Osteoblast (primary cell): ENCODE measurements at regions not wholly inside any gene's neighbourhood (a gene's known extent, or its start where the extent isn't known, plus 50 kb on each side); places are given as distances from the start of the nearest gene placed in this dataset.

Source experiments
- DNase-seq: peaks from one replicate; pipeline ENCODE4 v3.0.0; 2011; ENCODE audit warnings: low spot score, mixed read lengths; ENCODE audit not compliant: insufficient read length; ENCODE audit errors: missing footprints
- H2AFZ ChIP-seq: 2 replicates; pipeline ENCODE4 v1.6.0; 2011; ENCODE audit warnings: mild to moderate bottlenecking, low read length
- H3K27ac ChIP-seq: 2 replicates; pipeline ENCODE4 v1.5.1; 2011; ENCODE audit warnings: mild to moderate bottlenecking, low read depth, low read length, moderate library complexity
- H3K27me3 ChIP-seq: 2 replicates; pipeline ENCODE4 v1.6.0; 2012; ENCODE audit warnings: mild to moderate bottlenecking, control low read depth, inconsistent platforms, low read length, moderate library complexity; ENCODE audit not compliant: insufficient read depth
- H3K36me3 ChIP-seq: 2 replicates; pipeline ENCODE4 v1.5.1; 2011; ENCODE audit warnings: mild to moderate bottlenecking, low read length, control low read depth, moderate library complexity; ENCODE audit not compliant: insufficient read depth
- H3K4me1 ChIP-seq: 2 replicates; pipeline ENCODE4 v1.5.1; 2011; ENCODE audit warnings: mild to moderate bottlenecking, low read length, control low read depth, moderate library complexity; ENCODE audit not compliant: insufficient read depth
- H3K4me2 ChIP-seq: 2 replicates; pipeline ENCODE4 v1.6.0; 2011; ENCODE audit warnings: mild to moderate bottlenecking, low read length; ENCODE audit not compliant: insufficient read depth
- H3K4me3 ChIP-seq: fragments of 200-600 bp; sonication (generic); 3 replicates; pipeline ENCODE4 v1.5.1; 2012; ENCODE audit warnings: mild to moderate bottlenecking, low read length, inconsistent platforms; ENCODE audit not compliant: insufficient read depth
- H3K79me2 ChIP-seq: 2 replicates; pipeline ENCODE4 v1.6.0; 2012; ENCODE audit warnings: mild to moderate bottlenecking, low read length, control low read depth, inconsistent platforms; ENCODE audit not compliant: insufficient read depth
- H3K9me3 ChIP-seq: 2 replicates; pipeline ENCODE4 v1.5.1; 2011; ENCODE audit warnings: low read depth, low read length, control low read depth
- H4K20me1 ChIP-seq: 2 replicates; pipeline ENCODE4 v1.6.0; 2012; ENCODE audit warnings: mild to moderate bottlenecking, low read length, control low read depth; ENCODE audit not compliant: insufficient read depth
- CTCF ChIP-seq: IDR thresholded peaks from 2 replicates; pipeline ENCODE4 v1.5.1; 2011; ENCODE audit warnings: mild to moderate bottlenecking, low read depth, low read length, moderate library complexity; ENCODE audit errors: extremely low read depth

GRCh38 chr4:79046016-79046592 lies 106.9 kb upstream of the PAQR3 start:
- Histone ChIP-seq H2AFZ (no peak overlapping the region), H3K36me3 (no peaks in the 10 kb centered on the region), H3K27ac (no peak overlapping the region), H4K20me1 (no peaks in the 10 kb centered on the region), H3K4me1 (no peaks in the 10 kb centered on the region), H3K4me2 (no peak overlapping the region), H3K27me3 (no peaks in the 10 kb centered on the region), H3K79me2 (no peaks in the 10 kb centered on the region), H3K9me3 (no peaks in the 10 kb centered on the region), H3K4me3 (no peak overlapping the region)
- no peak for DNase-seq
- no peak for TF ChIP-seq CTCF

- no peaks in the 10 kb centered on the region for H3K79me2 ChIP-seq
- DNase-seq = peak; percentile 37
- H3K4me3 ChIP-seq = no peak overlapping the region
- no peak overlapping the region for H3K27ac ChIP-seq
- no peaks in the 10 kb centered on the region for H3K9me3 ChIP-seq
- H2AFZ ChIP-seq = no peak overlapping the region
- no peaks in the 10 kb centered on the region for H3K36me3 ChIP-seq
- H3K27me3 ChIP-seq = no peaks in the 10 kb centered on the region
- H3K4me2 ChIP-seq = no peak overlapping the region
- no peaks in the 10 kb centered on the region for H4K20me1 ChIP-seq
- no peak for TF ChIP-seq CTCF
- H3K4me1 ChIP-seq = no peaks in the 10 kb centered on the region
Measured at GRCh38 chr4:79044141-79044659, 105.0 kb upstream of the PAQR3 start.

GRCh38 chr4:79043138-79043537 lies 103.9 kb upstream of the PAQR3 start:
- Histone ChIP-seq H3K4me1 (no peaks in the 10 kb centered on the region), H3K4me2 (no peak overlapping the region), H3K9me3 (no peaks in the 10 kb centered on the region), H3K27ac (no peak overlapping the region), H3K79me2 (no peaks in the 10 kb centered on the region), H3K4me3 (no peak overlapping the region), H3K27me3 (no peaks in the 10 kb centered on the region), H3K36me3 (no peaks in the 10 kb centered on the region), H2AFZ (no peak overlapping the region), H4K20me1 (no peaks in the 10 kb centered on the region)
- no peak for DNase-seq
- no peak for TF ChIP-seq CTCF

- H3K36me3 ChIP-seq = no peaks in the 10 kb centered on the region
- H4K20me1 ChIP-seq = no peaks in the 10 kb centered on the region
- H3K4me2 ChIP-seq = no peak overlapping the region
- TF ChIP-seq CTCF = peak; percentile 50
- DNase-seq = peak; percentile 84
- no peak overlapping the region for H3K4me3 ChIP-seq
- no peaks in the 10 kb centered on the region for H3K27me3 ChIP-seq
- no peaks in the 10 kb centered on the region for H3K9me3 ChIP-seq
- no peaks in the 10 kb centered on the region for H3K4me1 ChIP-seq
- no peak overlapping the region for H2AFZ ChIP-seq
- no peak overlapping the region for H3K27ac ChIP-seq
- no peaks in the 10 kb centered on the region for H3K79me2 ChIP-seq
Measured at GRCh38 chr4:79042079-79042674, 102.9 kb upstream of the PAQR3 start.
